ENCODE measurements at regions not wholly inside any gene's neighbourhood (a gene's known extent, or its start where the extent isn't known, plus 50 kb on each side); places are given as distances from the start of the nearest gene placed in this dataset.

- H3K36me3 ChIP-seq (ENCODE audit: control insufficient read depth, insufficient read depth, low read length): no peaks in the 10 kb centered on the region
- DNase-seq (ENCODE audit: extremely low read depth in 1 of 4, low spot score in 3 of 4) (no peak), FAIRE-seq (no peak), ATAC-seq (no peak)
- H4K20me1 ChIP-seq (replicated peaks; ENCODE audit: control insufficient read depth, insufficient read depth, low read length): no peaks in the 10 kb centered on the region
- no peaks in the 10 kb centered on the region for H3K9me3 ChIP-seq (replicated peaks; ENCODE audit: control insufficient read depth, insufficient read depth, low read depth, low read length)
- BruUV-seq (replicated peaks): no TSS peak
- ChIA-PET CTCF (ENCODE audit: low intra/inter-chr PET ratio) (no interaction called here), POLR2A (no interaction called here)
- H2AFZ ChIP-seq (ENCODE audit: low read depth, low read length): no peak overlapping the region
- peaks cover 3% of the 10 kb centered on the region for H3K9me1 ChIP-seq (ENCODE audit: control insufficient read depth, insufficient read depth, low read length)
- 0% methylated on average over 5 of the region's 6 CpGs for WGBS (ENCODE audit: insufficient coverage, low coverage, missing lambda C conversion rate)
- no peak overlapping the region for H3K4me2 ChIP-seq (ENCODE audit: insufficient read depth, low read length)
- H3K4me3 ChIP-seq: no peak overlapping the region
- no peak overlapping the region for H3K27ac ChIP-seq (ENCODE audit: extremely low read depth, low read depth, low read length)
- in situ Hi-C loops (cut with MboI) (no loop called here), intact Hi-C loops (cut with micrococcal nuclease) (no loop called here)
- H3K9ac ChIP-seq (ENCODE audit: insufficient read depth in 1 of 2, low read depth in 2 of 2, low read length in 2 of 2): no peak overlapping the region
- H3K79me2 ChIP-seq (ENCODE audit: control insufficient read depth, insufficient read depth, low read length): no peaks in the 10 kb centered on the region
- peaks cover 0 to 5% of the 10 kb centered on the region in 2 experiments; a peak in 2 of 5 replicates for H3K27me3 ChIP-seq (ENCODE audit: control insufficient read depth in 2 of 2, insufficient read depth in 2 of 2, low read length in 2 of 2)
- H3K4me1 ChIP-seq (replicated peaks in 1 of 2; ENCODE audit: control insufficient read depth in 2 of 2, insufficient read depth in 2 of 2, low read length in 2 of 2): no peaks in the 10 kb centered on the region
- TF ChIP-seq TSC22D4 (tag; IDR thresholded peaks at IDR 0.05) (no peak), JUND (IDR thresholded peaks at IDR 0.05; ENCODE audit: borderline replicate concordance, low read depth, low read length) (no peak), JUND (tag; IDR thresholded peaks at IDR 0.05; ENCODE audit: borderline replicate concordance, low read depth, low read length) (no peak), ATF1 (CRISPR knock-in tag; IDR thresholded peaks at IDR 0.05) (no peak), ATF1 (tag; IDR thresholded peaks at IDR 0.05) (no peak), PCBP2 (IDR thresholded peaks at IDR 0.05; ENCODE audit: low read depth, low read length, poor library complexity, severe bottlenecking) (no peak), SREBF1 (IDR thresholded peaks at IDR 0.05; ENCODE audit: borderline replicate concordance, low read depth, low read length) (no peak), RNF2 (IDR thresholded peaks at IDR 0.05) (no peak), ZNF143 (CRISPR knock-in tag; IDR thresholded peaks at IDR 0.05) (no peak), TOE1 (IDR thresholded peaks at IDR 0.05; ENCODE audit: borderline replicate concordance) (no peak), TOE1 (CRISPR knock-in tag; IDR thresholded peaks at IDR 0.05; ENCODE audit: borderline replicate concordance, low read depth) (no peak)
These were observed 115.1 kb upstream of the RPL38 start for GRCh38 chr17:74088285-74088933.
